OCI-LY7 (cell line): ENCODE measurements at regions not wholly inside any gene's neighbourhood (a gene's known extent, or its start where the extent isn't known, plus 50 kb on each side); places are given as distances from the start of the nearest gene placed in this dataset.

Experiments used
- EZH2phosphoT487 ChIP-seq: fragments of 200-600 bp; sonication (generic); IDR thresholded peaks from 2 replicates; pipeline ENCODE4 v1.6.1; 2018; ENCODE audit warnings: low read depth, borderline replicate concordance, mild to moderate bottlenecking, mixed run types, antibody characterized with exemption, low read length, moderate library complexity, mixed read lengths
- TF ChIP-seq, protein P1 (sequence below): fragments of 200-600 bp; sonication (generic); conservative IDR thresholded peaks from 2 replicates; pipeline ENCODE4 v1.5.1; 2014; ENCODE audit warnings: mild to moderate bottlenecking, antibody characterized with exemption, low read length, moderate library complexity, mixed read lengths

GRCh38 chr4:55216863-55217635 lies 91.7 kb upstream of the KDR start:
- TF ChIP-seq, protein P1, sequence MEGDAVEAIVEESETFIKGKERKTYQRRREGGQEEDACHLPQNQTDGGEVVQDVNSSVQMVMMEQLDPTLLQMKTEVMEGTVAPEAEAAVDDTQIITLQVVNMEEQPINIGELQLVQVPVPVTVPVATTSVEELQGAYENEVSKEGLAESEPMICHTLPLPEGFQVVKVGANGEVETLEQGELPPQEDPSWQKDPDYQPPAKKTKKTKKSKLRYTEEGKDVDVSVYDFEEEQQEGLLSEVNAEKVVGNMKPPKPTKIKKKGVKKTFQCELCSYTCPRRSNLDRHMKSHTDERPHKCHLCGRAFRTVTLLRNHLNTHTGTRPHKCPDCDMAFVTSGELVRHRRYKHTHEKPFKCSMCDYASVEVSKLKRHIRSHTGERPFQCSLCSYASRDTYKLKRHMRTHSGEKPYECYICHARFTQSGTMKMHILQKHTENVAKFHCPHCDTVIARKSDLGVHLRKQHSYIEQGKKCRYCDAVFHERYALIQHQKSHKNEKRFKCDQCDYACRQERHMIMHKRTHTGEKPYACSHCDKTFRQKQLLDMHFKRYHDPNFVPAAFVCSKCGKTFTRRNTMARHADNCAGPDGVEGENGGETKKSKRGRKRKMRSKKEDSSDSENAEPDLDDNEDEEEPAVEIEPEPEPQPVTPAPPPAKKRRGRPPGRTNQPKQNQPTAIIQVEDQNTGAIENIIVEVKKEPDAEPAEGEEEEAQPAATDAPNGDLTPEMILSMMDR = no peak
- TF ChIP-seq EZH2phosphoT487 = no peak
